ENCODE measurements at regions not wholly inside any gene's neighbourhood (a gene's known extent, or its start where the extent isn't known, plus 50 kb on each side); places are given as distances from the start of the nearest gene placed in this dataset.
"Not testable (repeated sequence)": the region's sequence is repeated elsewhere in the genome, so short reads cannot be mapped to it uniquely, and the experiment has no call there.

GRCh38 chrX:107348990-107349389 lies 100.5 kb upstream of the FRMPD3 start:
- Histone ChIP-seq H3K36me3 (ENCODE audit: control insufficient read depth in 3 of 3, insufficient read depth in 2 of 3, low read depth in 1 of 3, low read length in 3 of 3) (no peaks in the 10 kb centered on the region), H3K4me3 (ENCODE audit: low read depth in 1 of 3, low read length in 3 of 3) (no peak overlapping the region), H3K27me3 (ENCODE audit: control insufficient read depth in 3 of 3, insufficient read depth in 3 of 3, low read length in 3 of 3) (no peaks in the 10 kb centered on the region), H3K27ac (ENCODE audit: low read depth in 1 of 3, low read length in 2 of 3) (no peak overlapping the region), H3K4me1 (ENCODE audit: control insufficient read depth in 3 of 3, insufficient read depth in 2 of 3, low read depth in 1 of 3, low read length in 2 of 3) (no peaks in the 10 kb centered on the region), H3K9me3 (ENCODE audit: control insufficient read depth in 2 of 2, insufficient read depth in 1 of 2, low read depth in 1 of 2, low read length in 1 of 2) (no peaks in the 10 kb centered on the region)
- no peak for FAIRE-seq
- DNase-seq, result no peak
- 80 to 89% (median 86%) methylated on average over 1 of the region's 1 CpG for WGBS, 3 donors

- FAIRE-seq, result no peak
- no peaks in the 10 kb centered on the region for H3K9me3 ChIP-seq (ENCODE audit: control insufficient read depth in 2 of 2, insufficient read depth in 1 of 2, low read depth in 1 of 2, low read length in 1 of 2)
- WGBS, 3 donors, result 29 to 53% (median 53%) methylated on average over 1 of the region's 1 CpG
- H3K27me3 ChIP-seq (ENCODE audit: control insufficient read depth in 3 of 3, insufficient read depth in 3 of 3, low read length in 3 of 3), result no peaks in the 10 kb centered on the region
- no peak overlapping the region for H3K27ac ChIP-seq (ENCODE audit: low read depth in 1 of 3, low read length in 2 of 3)
- no peak for DNase-seq
- H3K4me3 ChIP-seq (ENCODE audit: low read depth in 1 of 3, low read length in 3 of 3), result no peak overlapping the region
- H3K4me1 ChIP-seq (ENCODE audit: control insufficient read depth in 3 of 3, insufficient read depth in 2 of 3, low read depth in 1 of 3, low read length in 2 of 3), result no peaks in the 10 kb centered on the region
- no peaks in the 10 kb centered on the region for H3K36me3 ChIP-seq (ENCODE audit: control insufficient read depth in 3 of 3, insufficient read depth in 2 of 3, low read depth in 1 of 3, low read length in 3 of 3)
These were observed 93.9 kb upstream of the FRMPD3 start for GRCh38 chrX:107355533-107355932.

- Histone ChIP-seq H3K36me3 (ENCODE audit: control insufficient read depth in 3 of 3, insufficient read depth in 2 of 3, low read depth in 1 of 3, low read length in 3 of 3) (no peaks in the 10 kb centered on the region), H3K27me3 (ENCODE audit: control insufficient read depth in 3 of 3, insufficient read depth in 3 of 3, low read length in 3 of 3) (no peaks in the 10 kb centered on the region), H3K27ac (ENCODE audit: low read depth in 1 of 3, low read length in 2 of 3) (no peak overlapping the region), H3K4me1 (ENCODE audit: control insufficient read depth in 3 of 3, insufficient read depth in 2 of 3, low read depth in 1 of 3, low read length in 2 of 3) (no peaks in the 10 kb centered on the region), H3K4me3 (ENCODE audit: low read depth in 1 of 3, low read length in 3 of 3) (no peak overlapping the region), H3K9me3 (ENCODE audit: control insufficient read depth in 2 of 2, insufficient read depth in 1 of 2, low read depth in 1 of 2, low read length in 1 of 2) (no peaks in the 10 kb centered on the region)
- WGBS, 3 donors, result 7 to 33% (median 17%) methylated on average over 2 of the region's 2 CpGs
- DNase-seq, result no peak
- no peak for FAIRE-seq
These were observed 88.6 kb upstream of the FRMPD3 start for GRCh38 chrX:107360788-107361360.

- DNase-seq; H3K27ac ChIP-seq (ENCODE audit: low read depth in 1 of 3, low read length in 2 of 3); H3K4me1 ChIP-seq (ENCODE audit: control insufficient read depth in 3 of 3, insufficient read depth in 2 of 3, low read depth in 1 of 3, low read length in 2 of 3); H3K27me3 ChIP-seq (ENCODE audit: control insufficient read depth in 3 of 3, insufficient read depth in 3 of 3, low read length in 3 of 3); H3K36me3 ChIP-seq (ENCODE audit: control insufficient read depth in 3 of 3, insufficient read depth in 2 of 3, low read depth in 1 of 3, low read length in 3 of 3); FAIRE-seq; H3K9me3 ChIP-seq (ENCODE audit: control insufficient read depth in 2 of 2, insufficient read depth in 1 of 2, low read depth in 1 of 2, low read length in 1 of 2); H3K4me3 ChIP-seq (ENCODE audit: low read depth in 1 of 3, low read length in 3 of 3): not testable (repeated sequence)
- WGBS, 3 donors, result 63 to 90% (median 84%) methylated on average over 3 of the region's 3 CpGs
These were observed 79.3 kb upstream of the FRMPD3 start for GRCh38 chrX:107370185-107370584.

GRCh38 chrX:107374132-107374531 lies 75.3 kb upstream of the FRMPD3 start:
- DNase-seq (no peak), FAIRE-seq (no peak)
- Histone ChIP-seq H3K27me3 (ENCODE audit: control insufficient read depth in 3 of 3, insufficient read depth in 3 of 3, low read length in 3 of 3) (no peaks in the 10 kb centered on the region), H3K36me3 (ENCODE audit: control insufficient read depth in 3 of 3, insufficient read depth in 2 of 3, low read depth in 1 of 3, low read length in 3 of 3) (no peaks in the 10 kb centered on the region), H3K27ac (ENCODE audit: low read depth in 1 of 3, low read length in 2 of 3) (no peak overlapping the region), H3K4me1 (ENCODE audit: control insufficient read depth in 3 of 3, insufficient read depth in 2 of 3, low read depth in 1 of 3, low read length in 2 of 3) (no peaks in the 10 kb centered on the region), H3K4me3 (ENCODE audit: low read depth in 1 of 3, low read length in 3 of 3) (no peak overlapping the region), H3K9me3 (ENCODE audit: control insufficient read depth in 2 of 2, insufficient read depth in 1 of 2, low read depth in 1 of 2, low read length in 1 of 2) (no peaks in the 10 kb centered on the region)
- WGBS, 3 donors, result 44 to 49% (median 48%) methylated on average over 2 of the region's 2 CpGs

- no peaks in the 10 kb centered on the region for H3K27me3 ChIP-seq (ENCODE audit: control insufficient read depth in 3 of 3, insufficient read depth in 3 of 3, low read length in 3 of 3)
- no peak overlapping the region for H3K4me3 ChIP-seq (ENCODE audit: low read depth in 1 of 3, low read length in 3 of 3)
- no peaks in the 10 kb centered on the region for H3K36me3 ChIP-seq (ENCODE audit: control insufficient read depth in 3 of 3, insufficient read depth in 2 of 3, low read depth in 1 of 3, low read length in 3 of 3)
- no peaks in the 10 kb centered on the region for H3K9me3 ChIP-seq (ENCODE audit: control insufficient read depth in 2 of 2, insufficient read depth in 1 of 2, low read depth in 1 of 2, low read length in 1 of 2)
- FAIRE-seq, result no peak
- H3K4me1 ChIP-seq (ENCODE audit: control insufficient read depth in 3 of 3, insufficient read depth in 2 of 3, low read depth in 1 of 3, low read length in 2 of 3), result no peaks in the 10 kb centered on the region
- H3K27ac ChIP-seq (ENCODE audit: low read depth in 1 of 3, low read length in 2 of 3), result no peak overlapping the region
- no peak for DNase-seq
These were observed 74.6 kb upstream of the FRMPD3 start for GRCh38 chrX:107374831-107375230.

- FAIRE-seq; H3K36me3 ChIP-seq (ENCODE audit: control insufficient read depth in 3 of 3, insufficient read depth in 2 of 3, low read depth in 1 of 3, low read length in 3 of 3); H3K27me3 ChIP-seq (ENCODE audit: control insufficient read depth in 3 of 3, insufficient read depth in 3 of 3, low read length in 3 of 3); H3K4me1 ChIP-seq (ENCODE audit: control insufficient read depth in 3 of 3, insufficient read depth in 2 of 3, low read depth in 1 of 3, low read length in 2 of 3); H3K9me3 ChIP-seq (ENCODE audit: control insufficient read depth in 2 of 2, insufficient read depth in 1 of 2, low read depth in 1 of 2, low read length in 1 of 2); H3K27ac ChIP-seq (ENCODE audit: low read depth in 1 of 3, low read length in 2 of 3); DNase-seq; H3K4me3 ChIP-seq (ENCODE audit: low read depth in 1 of 3, low read length in 3 of 3): not testable (repeated sequence)
These were observed 73.3 kb upstream of the FRMPD3 start for GRCh38 chrX:107376186-107376585.

GRCh38 chrX:107384397-107385105 lies 64.9 kb upstream of the FRMPD3 start:
- no peaks in the 10 kb centered on the region for H3K27me3 ChIP-seq (ENCODE audit: control insufficient read depth in 3 of 3, insufficient read depth in 3 of 3, low read length in 3 of 3)
- H3K36me3 ChIP-seq (ENCODE audit: control insufficient read depth in 3 of 3, insufficient read depth in 2 of 3, low read depth in 1 of 3, low read length in 3 of 3), result no peaks in the 10 kb centered on the region
- no peak overlapping the region for H3K4me3 ChIP-seq (ENCODE audit: low read depth in 1 of 3, low read length in 3 of 3)
- no peaks in the 10 kb centered on the region for H3K4me1 ChIP-seq (ENCODE audit: control insufficient read depth in 3 of 3, insufficient read depth in 2 of 3, low read depth in 1 of 3, low read length in 2 of 3)
- FAIRE-seq (no peak), DNase-seq (no peak)
- H3K27ac ChIP-seq (ENCODE audit: low read depth in 1 of 3, low read length in 2 of 3), result no peak overlapping the region
- WGBS, 3 donors, result 72 to 77% (median 72%) methylated on average over 8 of the region's 8 CpGs
- no peaks in the 10 kb centered on the region for H3K9me3 ChIP-seq (ENCODE audit: control insufficient read depth in 2 of 2, insufficient read depth in 1 of 2, low read depth in 1 of 2, low read length in 1 of 2)

- Histone ChIP-seq H3K27ac (ENCODE audit: low read depth in 1 of 3, low read length in 2 of 3) (no peak overlapping the region), H3K4me1 (ENCODE audit: control insufficient read depth in 3 of 3, insufficient read depth in 2 of 3, low read depth in 1 of 3, low read length in 2 of 3) (no peaks in the 10 kb centered on the region), H3K9me3 (ENCODE audit: control insufficient read depth in 2 of 2, insufficient read depth in 1 of 2, low read depth in 1 of 2, low read length in 1 of 2) (no peaks in the 10 kb centered on the region), H3K4me3 (ENCODE audit: low read depth in 1 of 3, low read length in 3 of 3) (no peak overlapping the region), H3K36me3 (ENCODE audit: control insufficient read depth in 3 of 3, insufficient read depth in 2 of 3, low read depth in 1 of 3, low read length in 3 of 3) (no peaks in the 10 kb centered on the region), H3K27me3 (ENCODE audit: control insufficient read depth in 3 of 3, insufficient read depth in 3 of 3, low read length in 3 of 3) (no peaks in the 10 kb centered on the region)
- FAIRE-seq, result no peak
- 60 to 88% (median 66%) methylated on average over 2 of the region's 2 CpGs for WGBS, 3 donors
- no peak for DNase-seq
These were observed 59.7 kb upstream of the FRMPD3 start for GRCh38 chrX:107389726-107390125.
